ENCODE measurements at regions not wholly inside any gene's neighbourhood (a gene's known extent, or its start where the extent isn't known, plus 50 kb on each side); places are given as distances from the start of the nearest gene placed in this dataset.

GRCh38 chr12:127896661-127897060 is 370.3 kb upstream of the TMEM132C start (continued):
- no peak for TF ChIP-seq ZNF281 (CRISPR knock-in tag; IDR thresholded peaks at IDR 0.05)

GRCh38 chr12:127898616-127899015 is 368.4 kb upstream of the TMEM132C start:
- H3K4me3 Mint-ChIP-seq = no peak overlapping the region
- peaks cover 66% of the 10 kb centered on the region for H3K36me3 Mint-ChIP-seq
- peaks cover 4% of the 10 kb centered on the region; the same call in 1 of the 2 replicates for H3K4me1 Mint-ChIP-seq
- TF ChIP-seq IRF1 (CRISPR knock-in tag; IDR thresholded peaks at IDR 0.05) (no peak), MLX (CRISPR knock-in tag; IDR thresholded peaks at IDR 0.05) (no peak), ATF1 (CRISPR knock-in tag; IDR thresholded peaks at IDR 0.05) (no peak), SOX15 (CRISPR knock-in tag; IDR thresholded peaks at IDR 0.05) (no peak), NR1H2 (CRISPR knock-in tag; IDR thresholded peaks at IDR 0.05) (no peak), TCF7 (CRISPR knock-in tag; IDR thresholded peaks at IDR 0.05; ENCODE audit: low read depth) (no peak), ELF4 (CRISPR knock-in tag; IDR thresholded peaks at IDR 0.05; ENCODE audit: low read depth) (no peak), JUN (CRISPR knock-in tag; IDR thresholded peaks at IDR 0.05) (no peak), ZNF281 (CRISPR knock-in tag; IDR thresholded peaks at IDR 0.05) (no peak), PRRX2 (CRISPR knock-in tag; IDR thresholded peaks at IDR 0.05) (no peak), CREM (CRISPR knock-in tag; IDR thresholded peaks at IDR 0.05) (no peak), MXD4 (CRISPR knock-in tag; IDR thresholded peaks at IDR 0.05; ENCODE audit: borderline replicate concordance) (no peak), TEAD1 (CRISPR knock-in tag; IDR thresholded peaks at IDR 0.05) (no peak), KAT7 (CRISPR knock-in tag; IDR thresholded peaks at IDR 0.05; ENCODE audit: borderline replicate concordance) (no peak), ZNF532 (CRISPR knock-in tag; IDR thresholded peaks at IDR 0.05; ENCODE audit: borderline replicate concordance) (no peak), TP53 (CRISPR knock-in tag; IDR thresholded peaks at IDR 0.05) (no peak), ZNF263 (CRISPR knock-in tag; IDR thresholded peaks at IDR 0.05; ENCODE audit: low read depth) (no peak)
- ChIA-PET POLR2A (no interaction called here), CTCF (no interaction called here)
- DNase-seq (ENCODE audit: low spot score) (no peak), ATAC-seq (no peak)
- no peak overlapping the region for H3K27ac Mint-ChIP-seq
- H3K9me3 Mint-ChIP-seq = peaks cover 81% of the 10 kb centered on the region
- peaks cover 7% of the 10 kb centered on the region; the same call in 1 of the 2 replicates for H3K27me3 Mint-ChIP-seq (ENCODE audit: low read depth)
